RWPE2 (cell line): ENCODE measurements at regions not wholly inside any gene's neighbourhood (a gene's known extent, or its start where the extent isn't known, plus 50 kb on each side); places are given as distances from the start of the nearest gene placed in this dataset.

Experiments
- ATAC-seq: fragments of 200-7000 bp; cut with Tn5 transposase; 3 replicates; pipeline ENCODE4 v1.9.1; 2021; ENCODE audit warnings: low read depth
- DNase-seq: peaks from one replicate; pipeline ENCODE4 v3.0.0-alpha.2; 2020; ENCODE audit warnings: low spot score
- H3K27ac ChIP-seq: fragments of 450-650 bp; 2 replicates; pipeline ENCODE4 v1.5.1; 2017; ENCODE audit warnings: mild to moderate bottlenecking; ENCODE audit not compliant: poor library complexity, severe bottlenecking
- H3K27me3 ChIP-seq: fragments of 250-450 bp; sonication (Bioruptor Pico); 2 replicates; pipeline ENCODE4 v1.5.1; 2021; ENCODE audit warnings: mild to moderate bottlenecking, moderate library complexity; ENCODE audit not compliant: insufficient read depth, poor library complexity, severe bottlenecking
- H3K36me3 ChIP-seq: fragments of 250-450 bp; sonication (Bioruptor Pico); 2 replicates; pipeline ENCODE4 v1.5.1; 2020; ENCODE audit warnings: low read depth, mild to moderate bottlenecking, moderate library complexity
- H3K4me1 ChIP-seq: fragments of 250-450 bp; sonication (Bioruptor Pico); 2 replicates; pipeline ENCODE4 v1.5.1; 2021; ENCODE audit warnings: mild to moderate bottlenecking, moderate library complexity; ENCODE audit not compliant: insufficient read depth, poor library complexity, severe bottlenecking
- H3K4me3 ChIP-seq: fragments of 250-450 bp; sonication (Bioruptor Pico); 2 replicates; pipeline ENCODE4 v1.5.1; 2021; ENCODE audit warnings: mild to moderate bottlenecking, moderate library complexity; ENCODE audit not compliant: severe bottlenecking
- H3K9me3 ChIP-seq: fragments of 250-450 bp; sonication (Bioruptor Pico); 2 replicates; pipeline ENCODE4 v1.5.1; 2021; ENCODE audit warnings: mild to moderate bottlenecking, moderate library complexity; ENCODE audit not compliant: severe bottlenecking
- TF ChIP-seq, protein P1 (sequence below): fragments of 450-650 bp; IDR thresholded peaks from one replicate; pipeline ENCODE4 v1.5.1; 2017; ENCODE audit warnings: mild to moderate bottlenecking, moderate library complexity; ENCODE audit not compliant: poor library complexity, severe bottlenecking

DNA sequence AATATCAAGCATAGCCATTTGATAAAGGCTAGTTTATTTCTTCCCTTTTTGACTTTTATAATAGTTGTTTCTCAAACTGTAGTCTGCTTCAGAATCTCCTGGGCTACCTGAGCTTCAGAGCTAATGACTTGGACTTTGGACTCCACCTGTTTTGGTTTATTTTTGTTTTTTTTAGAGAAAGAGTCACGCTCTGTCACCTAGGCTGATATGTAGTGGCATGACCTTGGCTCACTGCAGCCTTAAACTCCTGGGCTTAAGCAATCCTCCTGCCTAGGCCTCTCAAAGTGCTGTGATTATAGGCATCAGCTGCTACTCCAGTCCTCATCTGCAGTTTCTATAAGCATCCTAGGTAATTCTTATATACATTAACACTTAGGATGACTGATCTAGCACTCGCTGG lies 90.5 kb downstream of the DDIT4L start:
- Histone ChIP-seq H3K27ac (no peak overlapping the region), H3K4me3 (no peak overlapping the region), H3K27me3 (no peaks in the 10 kb centered on the region), H3K9me3 (no peaks in the 10 kb centered on the region), H3K36me3 (no peaks in the 10 kb centered on the region), H3K4me1 (peaks cover 3% of the 10 kb centered on the region)
- TF ChIP-seq, protein P1, sequence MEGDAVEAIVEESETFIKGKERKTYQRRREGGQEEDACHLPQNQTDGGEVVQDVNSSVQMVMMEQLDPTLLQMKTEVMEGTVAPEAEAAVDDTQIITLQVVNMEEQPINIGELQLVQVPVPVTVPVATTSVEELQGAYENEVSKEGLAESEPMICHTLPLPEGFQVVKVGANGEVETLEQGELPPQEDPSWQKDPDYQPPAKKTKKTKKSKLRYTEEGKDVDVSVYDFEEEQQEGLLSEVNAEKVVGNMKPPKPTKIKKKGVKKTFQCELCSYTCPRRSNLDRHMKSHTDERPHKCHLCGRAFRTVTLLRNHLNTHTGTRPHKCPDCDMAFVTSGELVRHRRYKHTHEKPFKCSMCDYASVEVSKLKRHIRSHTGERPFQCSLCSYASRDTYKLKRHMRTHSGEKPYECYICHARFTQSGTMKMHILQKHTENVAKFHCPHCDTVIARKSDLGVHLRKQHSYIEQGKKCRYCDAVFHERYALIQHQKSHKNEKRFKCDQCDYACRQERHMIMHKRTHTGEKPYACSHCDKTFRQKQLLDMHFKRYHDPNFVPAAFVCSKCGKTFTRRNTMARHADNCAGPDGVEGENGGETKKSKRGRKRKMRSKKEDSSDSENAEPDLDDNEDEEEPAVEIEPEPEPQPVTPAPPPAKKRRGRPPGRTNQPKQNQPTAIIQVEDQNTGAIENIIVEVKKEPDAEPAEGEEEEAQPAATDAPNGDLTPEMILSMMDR, result no peak
- no peak for ATAC-seq
- DNase-seq, result no peak

GRCh38 chr4:100098681-100099080 lies 91.6 kb downstream of the DDIT4L start:
- H3K4me3 ChIP-seq, result no peak overlapping the region
- no peaks in the 10 kb centered on the region for H3K9me3 ChIP-seq
- no peaks in the 10 kb centered on the region for H3K36me3 ChIP-seq
- peaks cover 4% of the 10 kb centered on the region for H3K4me1 ChIP-seq
- ATAC-seq (no peak), DNase-seq (no peak)
- H3K27me3 ChIP-seq, result no peaks in the 10 kb centered on the region
- TF ChIP-seq, protein P1, result no peak
- no peak overlapping the region for H3K27ac ChIP-seq

- TF ChIP-seq, protein P1, result no peak
- no peaks in the 10 kb centered on the region for H3K36me3 ChIP-seq
- H3K27ac ChIP-seq, result no peak overlapping the region
- no peak for DNase-seq
- ATAC-seq, result no peak
- no peak overlapping the region for H3K4me3 ChIP-seq
- no peaks in the 10 kb centered on the region for H3K27me3 ChIP-seq
- peaks cover 6% of the 10 kb centered on the region for H3K4me1 ChIP-seq
- H3K9me3 ChIP-seq, result no peaks in the 10 kb centered on the region
Observed at GRCh38 chr4:100098011-100098545, 92.2 kb downstream of the DDIT4L start.

GRCh38 chr4:100095729-100096595 lies 94.3 kb downstream of the DDIT4L start:
- Histone ChIP-seq H3K9me3 (no peaks in the 10 kb centered on the region), H3K4me1 (peaks cover 6% of the 10 kb centered on the region), H3K27me3 (no peaks in the 10 kb centered on the region), H3K4me3 (no peak overlapping the region), H3K27ac (no peak overlapping the region), H3K36me3 (no peaks in the 10 kb centered on the region)
- TF ChIP-seq, protein P1, result peak; percentile 88
- ATAC-seq (peak; percentile 94), DNase-seq (peak; percentile 60)
